ENCODE measurements at regions not wholly inside any gene's neighbourhood (a gene's known extent, or its start where the extent isn't known, plus 50 kb on each side); places are given as distances from the start of the nearest gene placed in this dataset.
"Not testable (repeated sequence)": the region's sequence is repeated elsewhere in the genome, so short reads cannot be mapped to it uniquely, and the experiment has no call there.

DNA sequence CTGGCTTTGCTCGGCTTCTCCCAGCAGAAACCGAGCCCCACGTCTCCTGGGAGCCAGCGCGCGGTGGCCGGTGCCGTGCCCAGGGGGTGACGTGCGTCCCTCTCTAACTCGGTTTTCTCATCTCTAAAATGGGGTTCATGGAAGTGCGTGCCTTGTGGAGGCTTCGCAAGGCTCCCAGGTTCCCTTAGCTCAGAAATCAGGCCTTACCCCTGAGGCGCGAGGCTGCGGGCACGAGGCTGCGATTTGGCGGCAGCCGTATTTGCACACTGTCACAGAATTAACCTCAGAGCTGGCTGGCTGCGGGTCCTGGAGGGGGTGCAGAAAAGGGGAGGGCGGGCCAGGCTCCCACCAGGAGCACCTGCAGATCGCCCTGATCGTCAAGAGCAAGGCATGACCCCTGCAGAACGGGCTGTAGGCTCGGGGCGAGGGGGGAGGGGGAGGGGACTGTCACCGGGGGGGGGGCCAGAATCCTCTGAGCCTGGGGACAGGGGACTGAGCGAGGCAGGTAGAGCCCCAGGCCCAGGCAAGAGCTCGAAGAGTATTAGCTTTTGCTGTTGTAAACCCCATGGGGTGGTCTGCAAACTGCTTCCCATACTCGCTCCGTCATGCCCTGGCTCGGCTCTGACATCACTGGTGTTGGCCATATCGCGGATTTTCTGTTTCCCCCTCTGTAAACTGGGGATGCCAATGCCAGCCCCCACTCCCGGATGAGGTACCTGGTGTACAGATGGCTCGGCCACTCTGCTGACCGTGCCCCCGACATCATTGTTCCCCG is 62.2 kb downstream of the CCNE1 start:
- no peak for DNase-seq

DNA sequence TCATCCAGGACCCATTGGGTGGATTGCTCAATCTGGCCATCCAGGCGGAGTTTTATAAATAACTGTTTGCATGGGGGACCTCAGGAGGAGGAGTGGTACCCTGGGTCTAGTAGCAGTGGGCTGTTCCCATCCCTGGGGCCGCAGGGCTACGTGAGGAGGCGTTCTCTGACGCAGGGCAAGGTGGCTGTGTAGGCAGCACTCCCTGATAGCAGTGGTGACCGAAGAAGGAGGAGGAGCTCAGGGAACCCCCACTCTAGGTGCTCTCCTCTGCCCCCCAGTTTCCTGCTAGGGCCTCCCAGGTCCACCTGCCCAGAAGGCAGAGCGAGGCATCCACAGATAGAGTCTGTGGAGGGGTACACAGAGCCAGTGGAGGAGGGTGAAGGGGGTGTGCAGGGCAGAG is 64.1 kb downstream of the CCNE1 start:
- no peak for DNase-seq

DNA sequence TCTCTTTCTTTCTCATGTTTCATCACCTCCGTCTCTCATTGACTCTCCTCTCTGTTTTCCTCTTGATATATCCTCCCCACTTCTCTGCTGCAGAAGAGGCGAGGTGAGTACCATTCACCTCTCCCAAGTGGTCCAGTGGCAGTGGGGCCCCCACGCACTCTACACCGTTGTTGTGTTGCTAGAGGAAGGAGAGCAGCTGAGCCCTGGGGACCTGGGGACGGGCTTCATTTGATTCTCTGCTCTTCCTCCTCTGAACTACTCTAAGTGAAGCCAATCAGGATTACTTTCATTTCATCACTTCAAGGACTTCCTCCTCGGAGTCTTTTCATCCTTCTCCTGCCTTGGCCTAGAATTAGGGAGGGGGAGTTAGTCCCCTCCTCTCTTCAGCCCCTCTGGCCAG is 64.6 kb downstream of the CCNE1 start:
- DNase-seq = no peak

DNA sequence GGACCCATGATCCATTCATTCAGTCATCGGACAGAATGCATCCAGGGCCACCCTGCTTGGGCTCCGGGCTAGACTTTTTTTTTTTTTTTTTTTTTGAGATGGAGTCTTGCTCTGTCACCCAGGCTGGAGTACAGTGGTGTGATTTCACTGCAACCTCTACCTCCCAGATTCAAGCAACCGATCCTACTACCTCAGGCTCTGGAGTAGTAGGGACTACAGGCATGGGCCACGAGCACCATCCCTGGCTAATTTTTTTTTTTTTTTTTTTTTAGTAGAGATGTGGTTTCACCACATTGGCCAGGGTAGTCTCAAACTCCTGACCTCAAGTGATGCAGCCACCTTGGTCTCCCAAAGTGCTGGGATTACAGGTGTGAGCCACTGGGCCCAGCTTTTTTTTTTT is 65.1 kb downstream of the CCNE1 start:
- not testable (repeated sequence) for DNase-seq

DNA sequence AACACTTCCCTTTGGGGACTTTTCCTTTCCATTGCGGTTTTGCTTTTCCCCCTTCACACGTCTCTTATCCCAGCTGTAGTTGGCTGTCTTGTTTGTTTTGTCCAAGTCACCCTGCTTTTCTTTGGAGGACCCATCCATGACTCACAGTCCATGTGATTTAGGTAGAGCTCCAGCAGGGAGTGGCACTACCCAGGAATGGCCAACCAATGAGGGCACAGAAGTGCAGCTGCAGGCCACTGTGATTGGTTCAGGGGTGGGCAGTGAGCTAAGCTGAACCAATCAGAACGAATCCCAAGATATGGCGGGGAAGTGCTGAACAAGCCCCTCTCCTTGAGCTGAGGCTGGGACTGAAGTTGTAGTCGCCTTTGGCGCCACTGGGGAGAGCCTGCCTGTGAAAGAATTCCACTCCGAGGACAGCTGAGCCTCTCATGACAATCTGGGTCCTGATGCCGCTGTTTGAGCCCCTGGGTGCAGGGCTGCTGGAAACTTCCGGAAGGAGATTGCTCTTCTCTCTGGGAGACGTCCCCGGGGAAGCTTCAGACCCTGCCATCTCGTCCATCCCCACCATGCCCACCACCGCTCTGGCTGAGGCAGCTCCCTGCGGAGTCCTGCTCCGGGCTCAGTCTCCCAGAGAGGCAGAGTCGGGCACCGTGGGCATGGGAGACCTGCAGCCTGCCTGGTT is 62.9 kb upstream of the URI1 start:
- no peak for DNase-seq

DNA sequence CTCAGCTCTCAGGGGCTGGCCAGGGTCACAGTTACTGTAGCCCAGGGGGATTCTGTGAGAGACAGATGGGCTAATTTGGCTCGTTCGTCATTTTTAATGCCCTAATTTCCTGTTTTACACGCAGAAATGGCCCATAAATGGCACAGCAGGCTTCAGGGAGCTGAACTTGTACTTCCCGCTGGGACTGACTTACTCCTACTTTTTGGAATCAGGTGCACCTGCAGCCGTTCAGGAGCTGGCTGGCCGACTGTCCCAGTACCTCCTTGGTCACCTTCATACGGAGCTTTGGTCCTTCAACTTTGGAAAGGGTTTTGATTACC is 62.4 kb upstream of the URI1 start:
- no peak for DNase-seq

DNA sequence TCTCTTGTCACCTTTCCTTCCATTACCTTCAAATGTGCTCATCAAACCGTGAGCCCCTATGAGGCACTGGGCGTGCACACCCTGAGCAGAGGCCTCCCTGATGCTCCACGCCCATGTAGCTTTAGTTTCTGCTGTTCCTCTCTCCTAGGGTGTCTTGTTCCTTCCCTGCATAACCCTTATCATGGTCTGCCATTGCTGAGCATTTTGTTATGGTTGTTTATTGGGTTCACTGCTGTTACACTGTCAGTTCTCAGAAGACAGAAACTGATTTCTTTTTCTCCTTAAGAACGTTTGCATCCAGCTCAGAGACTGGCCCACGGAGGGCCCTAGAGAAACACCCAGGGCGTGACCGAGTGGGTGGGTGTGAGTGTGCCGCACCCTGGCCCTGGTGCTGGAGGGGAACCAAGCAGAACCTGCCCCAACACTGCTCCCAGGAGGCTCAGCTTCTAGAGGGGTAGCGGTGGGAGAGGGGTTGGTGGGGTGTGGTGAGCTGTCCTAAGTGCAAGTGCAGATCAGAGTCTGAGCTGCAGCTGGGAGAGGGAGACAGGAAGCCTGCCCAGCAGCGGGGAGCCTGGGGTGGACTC is 61.4 kb upstream of the URI1 start:
- no peak for DNase-seq

DNA sequence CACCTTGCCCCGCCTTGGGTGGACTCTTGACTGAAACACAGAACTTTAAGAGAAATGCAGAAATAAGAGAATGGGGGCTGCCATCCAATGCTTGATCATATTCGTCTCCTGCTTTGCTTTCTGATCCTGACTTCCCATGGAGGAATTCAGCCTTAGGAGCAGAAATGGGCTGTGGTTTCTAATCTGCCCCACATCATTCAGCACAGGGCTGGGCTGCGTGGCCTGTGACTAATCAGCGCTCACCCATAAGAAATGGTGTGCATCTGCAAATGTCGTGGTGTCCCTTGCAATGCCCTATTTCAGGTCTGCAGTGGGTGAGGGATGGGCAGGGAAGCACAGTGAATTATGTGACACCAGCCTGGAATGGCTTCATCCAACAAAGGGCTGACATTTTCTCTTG is 60.7 kb upstream of the URI1 start:
- DNase-seq = no peak

DNA sequence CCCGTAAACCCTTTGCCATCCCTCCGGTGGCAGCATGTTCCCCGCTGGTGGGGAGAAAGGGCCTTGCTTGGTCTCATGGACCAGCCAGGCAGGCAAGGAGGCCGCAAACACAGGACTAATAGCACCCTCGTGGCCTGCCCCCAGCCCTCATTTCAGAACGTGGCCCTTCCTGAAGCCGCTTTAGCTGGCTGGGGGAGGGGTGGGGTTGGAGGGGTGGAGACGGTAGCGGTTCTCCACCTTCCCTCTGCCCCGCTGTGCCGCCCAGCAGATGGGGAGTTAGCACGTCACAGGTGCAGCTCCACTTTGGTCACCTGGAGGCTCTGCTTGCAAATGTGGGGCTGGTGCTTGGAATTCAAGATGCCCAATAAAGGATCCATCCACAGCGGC is 59.3 kb upstream of the URI1 start:
- no peak for DNase-seq

DNA sequence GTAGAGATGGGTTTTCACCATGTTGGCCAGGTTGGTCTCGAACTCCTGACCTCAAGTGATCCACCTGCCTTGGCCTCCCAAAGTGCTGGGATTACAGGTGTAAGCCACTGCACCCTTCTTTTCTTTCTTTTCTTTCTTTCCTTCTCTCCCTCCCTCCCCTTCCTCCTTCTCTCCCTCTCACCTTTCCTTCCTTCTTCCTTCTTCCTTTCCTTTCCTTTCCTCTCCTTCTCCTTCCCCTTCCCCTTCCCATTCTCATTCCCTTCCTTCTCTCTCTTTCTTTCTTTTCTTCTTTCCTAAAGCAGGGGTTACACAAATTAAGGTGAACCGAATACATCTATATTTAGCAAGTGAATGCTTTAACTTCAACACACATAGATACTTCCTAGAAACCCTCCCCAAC is 58.0 kb upstream of the URI1 start:
- DNase-seq = no peak

DNA sequence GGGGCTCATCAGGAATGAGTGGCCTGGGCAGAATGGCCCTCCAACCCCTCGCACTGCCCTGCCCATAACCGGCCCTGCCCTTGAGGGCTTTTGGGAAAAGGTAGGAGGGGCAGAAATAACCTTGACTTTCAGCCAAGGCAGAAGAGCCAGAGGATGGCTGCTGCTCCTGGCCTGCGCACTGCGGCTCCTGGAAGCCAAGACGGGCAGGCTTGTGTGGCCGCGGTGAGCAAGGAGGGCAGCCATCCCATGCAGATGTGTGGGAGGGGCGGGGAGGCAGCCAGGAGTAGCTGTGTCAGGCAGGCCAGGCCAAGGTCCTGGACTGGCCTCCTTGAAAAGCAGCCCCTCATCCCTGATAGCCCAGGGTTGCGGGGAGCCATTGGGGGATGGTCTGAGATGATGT is 57.6 kb upstream of the URI1 start:
- no peak for DNase-seq

DNA sequence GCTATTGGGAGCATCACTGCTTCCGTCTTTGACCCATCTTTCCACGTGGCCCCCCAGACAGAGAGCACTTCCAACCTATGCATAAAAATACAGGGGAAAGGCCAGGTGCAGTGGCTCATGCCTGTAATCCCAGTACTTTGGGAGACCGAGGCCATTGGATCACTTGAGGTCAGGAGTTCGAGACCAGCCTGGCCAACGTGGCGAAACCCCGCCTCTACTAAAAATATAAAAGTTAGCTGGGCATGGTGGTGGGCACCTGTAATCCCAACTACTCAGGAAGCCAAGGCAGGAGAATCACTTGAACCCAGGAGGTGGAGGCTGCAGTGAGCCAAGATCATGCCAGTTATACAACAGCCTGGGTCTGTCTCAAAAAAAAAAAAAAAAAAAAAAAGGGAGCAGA is 55.9 kb upstream of the URI1 start:
- DNase-seq = not testable (repeated sequence)

DNA sequence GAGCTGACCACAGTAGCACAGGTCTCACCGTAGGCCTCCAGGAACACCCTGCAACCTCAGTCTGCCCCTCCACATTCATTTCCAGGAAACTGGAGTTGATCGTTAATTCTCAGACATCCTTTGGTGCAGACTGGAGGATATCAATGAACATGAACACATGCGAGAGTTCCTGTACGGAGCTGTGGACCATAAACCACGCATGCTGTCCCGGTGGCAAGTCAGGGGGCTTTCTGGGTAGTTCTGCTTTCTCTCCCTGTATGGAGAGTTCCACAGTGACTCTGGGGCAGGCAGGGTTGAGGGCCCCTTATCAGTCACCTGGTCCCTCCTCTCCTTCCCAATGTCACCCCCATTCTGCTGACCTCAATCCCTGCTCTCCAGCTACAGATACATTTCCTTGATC is 55.5 kb upstream of the URI1 start:
- no peak for DNase-seq

DNA sequence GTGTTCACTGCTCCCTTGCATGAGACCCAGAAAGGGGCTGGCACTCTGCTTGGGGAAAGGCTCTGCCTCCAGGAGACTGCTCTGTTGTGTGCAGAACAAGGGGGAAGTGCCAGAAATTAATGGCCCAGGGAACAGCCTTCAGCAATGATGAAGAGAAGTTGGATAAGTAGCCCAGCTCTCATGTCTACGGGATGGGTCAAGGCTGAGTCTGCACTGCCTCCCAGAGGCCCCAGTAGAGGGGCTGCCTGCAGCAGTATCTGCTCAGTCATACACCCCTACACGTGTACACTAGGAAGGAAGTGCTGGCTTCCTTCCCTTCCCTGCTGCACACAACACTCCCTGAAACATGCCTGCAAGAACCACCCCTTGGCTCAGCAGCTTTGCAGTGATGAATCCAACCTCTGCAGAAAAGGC is 54.6 kb upstream of the URI1 start:
- DNase-seq = peak in 1 of 3 donors; percentile 75

DNA sequence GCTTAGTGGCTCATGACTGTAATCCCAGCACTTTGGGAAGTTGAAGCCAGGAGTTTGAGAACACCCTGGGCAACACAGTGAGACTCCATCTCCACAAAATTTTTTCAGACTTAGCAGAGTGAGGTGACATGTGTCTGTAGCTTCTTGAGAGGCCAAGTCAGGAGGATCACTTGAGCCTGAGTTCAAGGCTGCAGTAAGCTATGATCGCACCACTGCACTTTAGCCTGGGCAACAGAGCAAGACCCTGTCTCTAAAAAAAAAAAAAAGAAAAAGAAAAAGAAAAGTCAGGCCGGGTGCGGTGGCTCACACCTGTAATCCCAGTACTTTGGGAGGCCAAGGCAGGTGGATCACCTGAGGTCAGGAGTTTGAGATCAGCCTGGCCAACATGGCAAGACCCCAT is 54.0 kb upstream of the URI1 start:
- not testable (repeated sequence) for DNase-seq

DNA sequence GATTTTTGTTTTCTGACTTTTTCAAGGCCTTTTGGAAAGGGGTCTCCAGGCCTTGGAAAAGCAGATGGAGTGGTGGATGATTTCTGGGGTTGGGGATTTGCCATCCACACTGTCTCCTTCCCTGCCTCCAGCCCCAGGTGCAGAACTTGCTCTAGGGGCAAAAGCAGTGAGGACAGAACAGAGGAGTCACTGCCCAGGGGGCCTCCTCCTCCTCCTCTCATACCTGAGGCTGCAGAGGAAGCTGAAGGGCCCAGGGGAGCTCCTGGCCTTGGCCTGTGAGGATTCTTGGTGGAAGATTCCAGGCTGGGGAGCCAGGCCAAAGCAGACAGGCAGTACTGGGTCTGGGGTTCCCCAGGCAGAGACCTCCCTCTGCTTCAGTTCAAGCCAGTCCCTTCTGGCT is 52.3 kb upstream of the URI1 start:
- no peak for DNase-seq

DNA sequence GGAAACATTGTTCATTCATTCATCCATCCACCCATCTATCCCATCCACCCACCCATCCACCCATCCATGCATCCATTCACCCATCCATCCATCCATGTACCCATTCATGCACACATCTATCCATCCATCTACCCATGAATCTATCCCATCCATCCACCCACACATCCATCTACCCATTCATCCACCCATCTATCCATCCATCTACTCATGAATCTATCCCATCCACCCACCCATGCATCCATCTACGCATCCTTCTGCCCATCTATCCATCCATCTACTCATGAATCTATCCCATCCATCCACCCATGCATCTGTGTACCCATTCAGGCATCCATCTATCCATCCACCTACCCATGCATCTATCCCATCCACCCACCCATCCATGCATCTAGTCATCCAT is 51.6 kb upstream of the URI1 start:
- no peak for DNase-seq

Measured in muscle of back (tissue), 3 donors.